HEK293 (cell line): ENCODE measurements at regions not wholly inside any gene's neighbourhood (a gene's known extent, or its start where the extent isn't known, plus 50 kb on each side); places are given as distances from the start of the nearest gene placed in this dataset.

ENCODE experiments used
- CTCF ChIA-PET: fragments of 350-600 bp; formaldehyde crosslinking; extraction: SDS; loops from one replicate; lab custom pipeline; 2021; ENCODE audit warnings: antibody characterized with exemption; lab: Yijun Ruan, JAX
- POLR2A ChIA-PET: fragments of 300-600 bp; formaldehyde crosslinking; extraction: SDS; loops from one replicate; lab custom pipeline; 2020; ENCODE audit warnings: antibody characterized with exemption, inconsistent platforms; lab: Yijun Ruan, JAX
- H3K27ac ChIP-seq: fragments of 200-500 bp; sonication (Bioruptor generic); 2 replicates; pipeline ENCODE4 v1.5.1; 2014; ENCODE audit warnings: low read depth, low read length, control low read depth, inconsistent platforms; ENCODE audit errors: extremely low read depth
- H3K36me3 ChIP-seq, 2 experiments: fragments of 200-500 bp in 1 of 2; sonication (Bioruptor generic) in 1 of 2; 1 replicate in 1 of 2; 2 replicates in 1 of 2; pipeline ENCODE4 v1.5.1; 2014 to 2017; ENCODE audit warnings: inconsistent platforms in 2 of 2, low read length in 2 of 2; ENCODE audit not compliant: control insufficient read depth in 2 of 2, insufficient read depth in 1 of 2
- H3K4me1 ChIP-seq: fragments of 200-500 bp; sonication (Bioruptor generic); 2 replicates; pipeline ENCODE4 v1.5.1; 2014; ENCODE audit warnings: mild to moderate bottlenecking, low read length, inconsistent platforms; ENCODE audit not compliant: control insufficient read depth, insufficient read depth
- H3K4me3 ChIP-seq: 2 replicates; pipeline ENCODE4 v1.5.1; 2011; ENCODE audit warnings: low read depth, mild to moderate bottlenecking, control low read depth, low read length, moderate library complexity
- H3K9me3 ChIP-seq: fragments of 200-500 bp; sonication (Bioruptor generic); 2 replicates; pipeline ENCODE4 v1.5.1; 2014; ENCODE audit warnings: low read depth, low read length, inconsistent platforms; ENCODE audit not compliant: control insufficient read depth, insufficient read depth
- AEBP2 ChIP-seq: fragments of 450-650 bp; formaldehyde crosslinking; IDR thresholded peaks from 2 replicates; pipeline ENCODE4 v1.5.1; 2016; ENCODE audit warnings: missing biosample characterization, missing genetic modification characterization, borderline replicate concordance
- BCL11B ChIP-seq: fragments of 450-650 bp; formaldehyde crosslinking; IDR thresholded peaks from 2 replicates; pipeline ENCODE4 v1.5.1; 2016; ENCODE audit warnings: low read depth, missing biosample characterization, missing genetic modification characterization
- IKZF3 ChIP-seq: fragments of 450-650 bp; IDR thresholded peaks from 2 replicates; pipeline ENCODE4 v1.5.0; 2018; ENCODE audit warnings: missing biosample characterization, mild to moderate bottlenecking, missing genetic modification characterization, moderate library complexity
- MEIS1 ChIP-seq: sonication (generic); formaldehyde crosslinking; IDR thresholded peaks from 2 replicates; pipeline ENCODE4 v1.8.1; 2022; ENCODE audit warnings: missing genetic modification reagents, mild to moderate bottlenecking, borderline replicate concordance
- TCF7L2 ChIP-seq: IDR thresholded peaks from 2 replicates; pipeline ENCODE4 v1.6.1; 2011; ENCODE audit warnings: low read depth, mild to moderate bottlenecking, inconsistent platforms, low read length, moderate library complexity, borderline replicate concordance
- TSHZ1 ChIP-seq: fragments of 450-650 bp; formaldehyde crosslinking; IDR thresholded peaks from 2 replicates; pipeline ENCODE4 v1.5.1; 2016; ENCODE audit warnings: missing biosample characterization, missing genetic modification characterization, borderline replicate concordance
- ZNF121 ChIP-seq: fragments of 450-650 bp; formaldehyde crosslinking; IDR thresholded peaks from 2 replicates; pipeline ENCODE4 v1.5.1; 2016; ENCODE audit warnings: missing biosample characterization, missing genetic modification characterization
- ZNF148 ChIP-seq: fragments of 450-650 bp; formaldehyde crosslinking; IDR thresholded peaks from 2 replicates; pipeline ENCODE4 v1.5.0; 2017; ENCODE audit warnings: missing biosample characterization, missing genetic modification characterization, borderline replicate concordance
- ZNF16 ChIP-seq: fragments of 450-650 bp; formaldehyde crosslinking; IDR thresholded peaks from 2 replicates; pipeline ENCODE4 v1.5.1; 2016; ENCODE audit warnings: low read depth, missing biosample characterization, missing genetic modification characterization
- ZNF19 ChIP-seq: fragments of 450-650 bp; formaldehyde crosslinking; IDR thresholded peaks from 2 replicates; pipeline ENCODE4; 2016; ENCODE audit warnings: missing biosample characterization, missing genetic modification characterization, low read depth
- ZNF2 ChIP-seq: fragments of 450-650 bp; formaldehyde crosslinking; IDR thresholded peaks from 2 replicates; pipeline ENCODE4 v1.5.1; 2016; ENCODE audit warnings: missing biosample characterization, missing genetic modification characterization
- ZNF24 ChIP-seq: fragments of 450-650 bp; formaldehyde crosslinking; IDR thresholded peaks from 2 replicates; pipeline ENCODE4 v1.5.1; 2016; ENCODE audit warnings: missing biosample characterization, missing genetic modification characterization
- ZNF311 ChIP-seq: fragments of 450-650 bp; formaldehyde crosslinking; IDR thresholded peaks from 2 replicates; pipeline ENCODE4 v1.5.1; 2017; ENCODE audit warnings: missing biosample characterization, missing genetic modification characterization, borderline replicate concordance
- ZNF341 ChIP-seq: fragments of 450-650 bp; formaldehyde crosslinking; IDR thresholded peaks from 2 replicates; pipeline ENCODE4; 2016; ENCODE audit warnings: low read depth, missing biosample characterization, missing genetic modification characterization
- ZNF654 ChIP-seq: fragments of 450-650 bp; formaldehyde crosslinking; IDR thresholded peaks from 2 replicates; pipeline ENCODE4 v1.5.1; 2016; ENCODE audit warnings: low read depth, missing biosample characterization, missing genetic modification characterization
- ZNF677 ChIP-seq: fragments of 450-650 bp; IDR thresholded peaks from 2 replicates; pipeline ENCODE4 v1.5.0; 2018; ENCODE audit warnings: missing biosample characterization, mild to moderate bottlenecking, missing genetic modification characterization, moderate library complexity
- ZNF701 ChIP-seq: fragments of 450-650 bp; formaldehyde crosslinking; IDR thresholded peaks from 2 replicates; pipeline ENCODE4 v1.5.1; 2016; ENCODE audit warnings: missing biosample characterization, missing genetic modification characterization
- ZNF747 ChIP-seq: fragments of 450-650 bp; formaldehyde crosslinking; IDR thresholded peaks from 2 replicates; pipeline ENCODE4 v1.5.1; 2016; ENCODE audit warnings: missing biosample characterization, missing genetic modification characterization
- ZNF843 ChIP-seq: fragments of 450-650 bp; formaldehyde crosslinking; IDR thresholded peaks from 2 replicates; pipeline ENCODE4 v1.5.1; 2016; ENCODE audit warnings: missing biosample characterization, missing genetic modification characterization

GRCh38 chr2:224122542-224122941 is 83.5 kb upstream of the SERPINE2 start:
- POLR2A ChIA-PET = no interaction called here
- no peak for TF ChIP-seq MEIS1 (CRISPR knock-in tag)
- TF ChIP-seq TSHZ1 (tag by site-specific recombination) = no peak
- TF ChIP-seq ZNF843 (tag by site-specific recombination) = no peak
- TF ChIP-seq ZNF654 (tag by site-specific recombination) = no peak
- no peak for TF ChIP-seq ZNF121
- TF ChIP-seq AEBP2 = no peak
- no peak for TF ChIP-seq ZNF701 (tag by site-specific recombination)
- TF ChIP-seq TCF7L2 = no peak
- TF ChIP-seq ZNF2 (tag by site-specific recombination) = no peak
- no peak for TF ChIP-seq ZNF16
- TF ChIP-seq ZNF677 (tag by site-specific recombination) = no peak
- no peak for TF ChIP-seq ZNF341 (tag by site-specific recombination)
- no peak for TF ChIP-seq ZNF311 (tag by site-specific recombination)
- no peak for TF ChIP-seq BCL11B (tag by site-specific recombination)
- no peak for TF ChIP-seq ZNF24 (tag by site-specific recombination)
- TF ChIP-seq ZNF148 (tag by site-specific recombination) = no peak
- no peak for TF ChIP-seq IKZF3 (tag by site-specific recombination)
- no peak for TF ChIP-seq ZNF19
- no peak for TF ChIP-seq ZNF747 (tag by site-specific recombination)
- Histone ChIP-seq H3K9me3 (no peaks in the 10 kb centered on the region; the same call in 1 of the 2 replicates), H3K4me3 (no peak overlapping the region), H3K4me1 (no peaks in the 10 kb centered on the region), H3K36me3 (no peaks in the 10 kb centered on the region), H3K27ac (no peak overlapping the region)
- CTCF ChIA-PET = interaction anchor here (0.7 kb wide), 1 partner anchor 126 kb away, joined by 3 read pairs; no protein-coding TSS in a partner anchor
